ENCODE measurements at regions not wholly inside any gene's neighbourhood (a gene's known extent, or its start where the extent isn't known, plus 50 kb on each side); places are given as distances from the start of the nearest gene placed in this dataset.

DNA sequence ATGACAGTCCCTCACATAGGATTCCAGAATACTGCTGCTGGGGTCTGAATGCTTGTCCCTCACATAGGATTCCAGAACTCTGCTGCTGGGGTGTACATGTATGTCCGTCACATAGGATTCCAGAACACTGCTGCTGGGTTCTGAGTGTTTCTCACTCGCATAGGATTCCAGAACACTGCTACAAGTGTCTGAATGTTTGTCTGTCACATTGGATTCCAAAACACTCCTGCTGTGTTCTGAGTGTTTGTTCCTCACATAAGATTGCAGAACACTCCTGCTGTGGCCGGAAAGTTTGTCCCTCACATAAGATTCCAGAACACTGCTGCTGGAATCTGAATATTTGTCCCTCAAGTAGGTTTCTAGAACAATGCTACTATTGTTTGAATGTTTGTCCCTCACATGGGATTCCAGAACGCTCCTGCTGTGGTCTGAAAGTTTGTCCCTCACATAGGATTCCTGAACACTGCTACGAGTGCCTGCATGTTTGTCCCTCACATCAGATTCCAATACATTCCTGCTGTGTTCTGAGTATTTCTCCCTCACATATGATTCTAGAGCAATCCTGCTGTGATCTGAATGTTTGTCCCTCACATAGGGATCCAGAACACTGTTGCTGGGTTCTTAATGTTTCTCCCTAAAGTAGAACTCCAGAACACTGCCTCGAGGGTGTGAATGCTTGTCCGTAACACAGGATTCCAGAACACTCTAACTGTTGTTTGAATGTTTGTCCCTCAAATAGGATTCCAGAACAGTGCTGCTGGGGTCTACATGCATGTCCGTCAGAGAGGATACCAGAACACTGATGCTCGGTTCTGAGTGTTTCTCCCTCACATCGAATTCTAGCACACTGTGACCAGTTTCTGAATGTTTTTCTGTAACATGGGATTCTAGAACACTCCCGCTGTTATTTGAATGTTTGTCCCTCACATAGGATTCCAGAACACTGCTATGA, 200.4 kb downstream of the FOXD4L6 start:
- no peak overlapping the region for H3K27ac ChIP-seq (replicated peaks)
- TF ChIP-seq, protein P1, sequence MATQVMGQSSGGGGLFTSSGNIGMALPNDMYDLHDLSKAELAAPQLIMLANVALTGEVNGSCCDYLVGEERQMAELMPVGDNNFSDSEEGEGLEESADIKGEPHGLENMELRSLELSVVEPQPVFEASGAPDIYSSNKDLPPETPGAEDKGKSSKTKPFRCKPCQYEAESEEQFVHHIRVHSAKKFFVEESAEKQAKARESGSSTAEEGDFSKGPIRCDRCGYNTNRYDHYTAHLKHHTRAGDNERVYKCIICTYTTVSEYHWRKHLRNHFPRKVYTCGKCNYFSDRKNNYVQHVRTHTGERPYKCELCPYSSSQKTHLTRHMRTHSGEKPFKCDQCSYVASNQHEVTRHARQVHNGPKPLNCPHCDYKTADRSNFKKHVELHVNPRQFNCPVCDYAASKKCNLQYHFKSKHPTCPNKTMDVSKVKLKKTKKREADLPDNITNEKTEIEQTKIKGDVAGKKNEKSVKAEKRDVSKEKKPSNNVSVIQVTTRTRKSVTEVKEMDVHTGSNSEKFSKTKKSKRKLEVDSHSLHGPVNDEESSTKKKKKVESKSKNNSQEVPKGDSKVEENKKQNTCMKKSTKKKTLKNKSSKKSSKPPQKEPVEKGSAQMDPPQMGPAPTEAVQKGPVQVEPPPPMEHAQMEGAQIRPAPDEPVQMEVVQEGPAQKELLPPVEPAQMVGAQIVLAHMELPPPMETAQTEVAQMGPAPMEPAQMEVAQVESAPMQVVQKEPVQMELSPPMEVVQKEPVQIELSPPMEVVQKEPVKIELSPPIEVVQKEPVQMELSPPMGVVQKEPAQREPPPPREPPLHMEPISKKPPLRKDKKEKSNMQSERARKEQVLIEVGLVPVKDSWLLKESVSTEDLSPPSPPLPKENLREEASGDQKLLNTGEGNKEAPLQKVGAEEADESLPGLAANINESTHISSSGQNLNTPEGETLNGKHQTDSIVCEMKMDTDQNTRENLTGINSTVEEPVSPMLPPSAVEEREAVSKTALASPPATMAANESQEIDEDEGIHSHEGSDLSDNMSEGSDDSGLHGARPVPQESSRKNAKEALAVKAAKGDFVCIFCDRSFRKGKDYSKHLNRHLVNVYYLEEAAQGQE (IDR thresholded peaks at IDR 0.05; ENCODE audit: insufficient replicate concordance, low read depth): no peak
- TF ChIP-seq, protein P2, sequence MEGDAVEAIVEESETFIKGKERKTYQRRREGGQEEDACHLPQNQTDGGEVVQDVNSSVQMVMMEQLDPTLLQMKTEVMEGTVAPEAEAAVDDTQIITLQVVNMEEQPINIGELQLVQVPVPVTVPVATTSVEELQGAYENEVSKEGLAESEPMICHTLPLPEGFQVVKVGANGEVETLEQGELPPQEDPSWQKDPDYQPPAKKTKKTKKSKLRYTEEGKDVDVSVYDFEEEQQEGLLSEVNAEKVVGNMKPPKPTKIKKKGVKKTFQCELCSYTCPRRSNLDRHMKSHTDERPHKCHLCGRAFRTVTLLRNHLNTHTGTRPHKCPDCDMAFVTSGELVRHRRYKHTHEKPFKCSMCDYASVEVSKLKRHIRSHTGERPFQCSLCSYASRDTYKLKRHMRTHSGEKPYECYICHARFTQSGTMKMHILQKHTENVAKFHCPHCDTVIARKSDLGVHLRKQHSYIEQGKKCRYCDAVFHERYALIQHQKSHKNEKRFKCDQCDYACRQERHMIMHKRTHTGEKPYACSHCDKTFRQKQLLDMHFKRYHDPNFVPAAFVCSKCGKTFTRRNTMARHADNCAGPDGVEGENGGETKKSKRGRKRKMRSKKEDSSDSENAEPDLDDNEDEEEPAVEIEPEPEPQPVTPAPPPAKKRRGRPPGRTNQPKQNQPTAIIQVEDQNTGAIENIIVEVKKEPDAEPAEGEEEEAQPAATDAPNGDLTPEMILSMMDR (IDR thresholded peaks at IDR 0.05; ENCODE audit: insufficient read depth, low read length): no peak
- no peak for TF ChIP-seq GABPA (IDR thresholded peaks at IDR 0.05; ENCODE audit: low read depth)
- no peak overlapping the region for H3K4me3 ChIP-seq (replicated peaks; ENCODE audit: insufficient read depth, low read length)
- no peak for DNase-seq (ENCODE audit: low read depth in 1 of 2, low spot score in 1 of 2)
- no peaks in the 10 kb centered on the region for H3K27me3 ChIP-seq (ENCODE audit: insufficient read depth, poor library complexity, severe bottlenecking)

DNA sequence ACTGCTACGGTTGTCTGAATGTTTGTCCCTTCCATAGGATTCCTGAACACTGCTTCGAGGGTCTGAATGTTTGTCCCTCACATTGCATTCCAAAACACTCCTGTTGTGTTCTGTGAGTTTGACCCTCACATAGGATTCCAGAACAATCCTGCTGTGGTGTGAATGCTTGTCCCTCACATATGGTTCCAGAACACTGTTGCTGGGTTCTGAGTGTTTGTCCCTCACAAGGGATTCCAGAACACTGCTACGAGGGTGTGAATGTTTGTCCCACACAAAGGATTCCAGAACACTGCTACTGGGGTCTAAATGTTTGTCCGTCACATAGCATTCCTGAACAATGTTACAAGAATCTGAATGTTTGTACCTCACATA, 201.2 kb downstream of the FOXD4L6 start:
- Histone ChIP-seq H3K27me3 (ENCODE audit: insufficient read depth, poor library complexity, severe bottlenecking) (no peaks in the 10 kb centered on the region), H3K4me3 (replicated peaks; ENCODE audit: insufficient read depth, low read length) (no peak overlapping the region), H3K27ac (replicated peaks) (no peak overlapping the region)
- no peak for TF ChIP-seq GABPA (IDR thresholded peaks at IDR 0.05; ENCODE audit: low read depth)
- TF ChIP-seq, protein P1 (IDR thresholded peaks at IDR 0.05; ENCODE audit: insufficient replicate concordance, low read depth): no peak
- no peak for TF ChIP-seq POLR2AphosphoS5 (IDR thresholded peaks at IDR 0.05; ENCODE audit: low read depth)
- TF ChIP-seq SPI1 (IDR thresholded peaks at IDR 0.05; ENCODE audit: borderline replicate concordance, low read depth): no peak
- TF ChIP-seq, protein P2 (IDR thresholded peaks at IDR 0.05; ENCODE audit: insufficient read depth, low read length): no peak
- no peak for DNase-seq (ENCODE audit: low read depth in 1 of 2, low spot score in 1 of 2)

DNA sequence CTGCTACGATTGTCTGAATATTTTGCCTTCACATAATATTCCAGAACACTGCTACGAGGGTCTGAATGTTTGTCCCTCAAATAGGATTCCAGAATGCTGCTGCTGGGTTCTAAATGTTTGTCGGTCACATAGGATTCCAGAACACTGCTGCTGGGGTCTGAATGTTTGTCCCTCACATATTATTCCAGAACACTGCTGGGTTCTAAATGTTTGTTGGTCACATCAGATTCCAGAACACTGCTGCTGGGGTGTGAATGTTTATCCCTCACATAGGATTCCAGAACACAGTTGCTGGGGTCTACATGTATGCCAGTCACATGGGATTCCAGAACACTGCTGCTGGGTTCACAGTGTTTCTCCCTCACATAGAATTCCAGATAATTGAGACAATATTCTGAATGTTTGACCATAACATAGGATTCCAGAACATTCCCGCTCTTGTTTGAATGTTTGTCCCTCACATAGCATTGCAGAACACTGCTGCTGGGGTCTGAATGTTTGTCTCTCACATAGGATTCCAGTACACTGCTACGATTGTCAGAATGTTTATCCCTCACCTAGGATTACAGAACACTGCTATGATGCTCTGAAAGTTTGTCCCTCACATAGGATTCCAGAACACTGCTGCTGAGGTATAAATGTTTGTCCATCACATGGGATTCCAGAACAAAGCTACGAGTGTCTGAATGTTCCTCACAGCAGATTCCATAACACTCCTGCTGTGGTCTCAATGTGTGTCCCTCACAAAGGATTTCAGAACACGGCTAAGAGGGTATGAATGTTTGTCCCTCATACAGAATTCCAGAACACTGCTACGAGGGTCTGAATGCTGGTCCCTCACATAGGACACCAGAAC, 201.8 kb downstream of the FOXD4L6 start:
- DNase-seq (ENCODE audit: low read depth in 1 of 2, low spot score in 1 of 2): no peak
- no peak overlapping the region for H3K27ac ChIP-seq (replicated peaks)
- H3K4me3 ChIP-seq (replicated peaks; ENCODE audit: insufficient read depth, low read length): no peak overlapping the region
- no peak for TF ChIP-seq POLR2AphosphoS5 (IDR thresholded peaks at IDR 0.05; ENCODE audit: low read depth)
- no peak for TF ChIP-seq GABPA (IDR thresholded peaks at IDR 0.05; ENCODE audit: low read depth)
- TF ChIP-seq, protein P1 (IDR thresholded peaks at IDR 0.05; ENCODE audit: insufficient replicate concordance, low read depth): no peak
- no peak for TF ChIP-seq SPI1 (IDR thresholded peaks at IDR 0.05; ENCODE audit: borderline replicate concordance, low read depth)
- TF ChIP-seq, protein P2 (IDR thresholded peaks at IDR 0.05; ENCODE audit: insufficient read depth, low read length): no peak
- no peaks in the 10 kb centered on the region for H3K27me3 ChIP-seq (ENCODE audit: insufficient read depth, poor library complexity, severe bottlenecking)
